ENCODE measurements at regions not wholly inside any gene's neighbourhood (a gene's known extent, or its start where the extent isn't known, plus 50 kb on each side); places are given as distances from the start of the nearest gene placed in this dataset.

DNA sequence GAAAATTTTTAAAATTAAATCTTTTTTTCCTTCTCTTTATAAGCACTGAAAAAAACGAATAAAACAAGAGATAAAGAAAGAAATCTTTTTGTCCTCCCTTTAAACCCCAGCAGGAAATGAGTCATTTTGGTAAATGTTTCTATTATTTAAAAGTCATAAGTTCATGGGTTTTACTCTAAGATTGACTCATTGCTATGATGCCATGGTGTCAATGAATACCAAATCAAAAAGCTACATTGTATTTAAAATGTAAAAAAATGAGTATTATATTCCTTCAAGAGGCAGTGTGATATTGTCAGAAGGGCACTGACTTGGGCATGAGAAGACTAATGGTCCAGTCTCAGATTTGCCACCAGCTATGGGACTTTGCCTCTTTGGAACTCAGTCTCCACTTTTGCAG lies 303.4 kb upstream of the DNAJC19 start:
- no peak for TF ChIP-seq CTCF (IDR thresholded peaks at IDR 0.05)
- Histone ChIP-seq H3K36me3 (no peaks in the 10 kb centered on the region), H3K4me1 (ENCODE audit: control insufficient read depth in 1 of 2, insufficient read depth in 1 of 2, low read depth in 1 of 2, low read length in 1 of 2) (no peaks in the 10 kb centered on the region), H3K27ac (no peak overlapping the region), H3K27me3 (no peaks in the 10 kb centered on the region), H3K9me3 (no peaks in the 10 kb centered on the region), H3K4me3 (ENCODE audit: low read depth in 1 of 2, low read length in 1 of 2) (no peak overlapping the region)

DNA sequence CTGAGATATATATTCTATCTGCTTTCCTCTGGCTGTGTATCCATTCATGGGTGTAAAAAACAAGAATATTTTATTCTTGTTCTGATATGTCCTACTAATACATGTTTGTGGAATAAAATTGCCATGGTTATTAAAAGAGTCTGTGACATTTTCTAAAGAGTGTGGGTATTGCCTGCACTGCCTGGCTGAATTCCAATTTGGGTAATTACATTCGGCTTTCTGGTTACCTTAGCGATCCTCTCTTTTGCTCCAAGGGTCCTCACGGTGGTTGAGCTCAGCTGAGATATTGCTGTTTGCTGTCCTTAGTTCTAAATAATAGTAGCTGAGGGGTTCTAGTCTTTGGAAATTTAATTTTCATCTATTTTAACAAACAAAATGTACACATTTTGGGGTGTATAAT lies 301.4 kb upstream of the DNAJC19 start:
- Histone ChIP-seq H3K4me3 (ENCODE audit: low read depth in 1 of 2, low read length in 1 of 2) (no peak overlapping the region), H3K27me3 (no peaks in the 10 kb centered on the region), H3K27ac (no peak overlapping the region), H3K9me3 (no peaks in the 10 kb centered on the region), H3K4me1 (ENCODE audit: control insufficient read depth in 1 of 2, insufficient read depth in 1 of 2, low read depth in 1 of 2, low read length in 1 of 2) (no peaks in the 10 kb centered on the region), H3K36me3 (no peaks in the 10 kb centered on the region)
- no peak for TF ChIP-seq CTCF (IDR thresholded peaks at IDR 0.05)

DNA sequence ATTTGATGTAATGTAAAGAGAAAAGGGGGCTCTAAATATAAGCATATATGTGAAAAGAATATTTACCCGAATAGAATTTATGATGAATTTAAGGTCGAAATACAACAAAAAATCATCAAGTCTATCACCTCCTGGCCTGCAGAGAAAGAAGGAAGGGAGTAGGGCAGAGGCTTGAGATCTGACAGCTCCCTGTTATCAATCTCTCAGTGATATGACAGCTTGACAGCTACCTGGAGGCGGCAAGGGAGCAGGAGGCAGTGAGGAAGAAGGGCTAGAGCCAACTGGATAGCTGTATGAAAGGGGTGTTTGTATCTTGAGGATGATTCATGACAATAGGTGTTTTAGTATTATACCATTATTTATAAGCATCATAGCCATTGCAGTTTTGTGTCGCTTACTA lies 299.8 kb upstream of the DNAJC19 start:
- Histone ChIP-seq H3K4me3 (ENCODE audit: low read depth in 1 of 2, low read length in 1 of 2) (no peak overlapping the region), H3K36me3 (no peaks in the 10 kb centered on the region), H3K27ac (no peak overlapping the region), H3K4me1 (ENCODE audit: control insufficient read depth in 1 of 2, insufficient read depth in 1 of 2, low read depth in 1 of 2, low read length in 1 of 2) (no peaks in the 10 kb centered on the region), H3K9me3 (no peaks in the 10 kb centered on the region), H3K27me3 (no peaks in the 10 kb centered on the region)
- no peak for TF ChIP-seq CTCF (IDR thresholded peaks at IDR 0.05)

DNA sequence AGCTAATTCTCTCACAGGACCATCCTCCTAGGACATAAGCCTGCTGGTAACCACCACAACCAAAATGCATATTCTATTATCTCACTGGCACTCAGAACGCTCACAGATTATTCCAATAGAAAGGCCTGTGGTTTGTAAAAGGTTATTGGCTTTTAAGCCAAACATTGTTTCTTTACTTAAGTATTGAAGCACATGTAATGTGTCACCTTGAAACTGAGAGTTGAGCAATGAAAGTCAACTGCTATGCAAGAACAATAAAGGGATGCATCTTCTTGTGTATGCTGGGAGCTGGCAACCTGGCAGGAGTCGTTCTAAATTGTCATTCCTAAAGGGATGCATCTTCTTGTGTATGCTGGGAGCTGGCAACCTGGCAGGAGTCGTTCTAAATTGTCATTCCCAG lies 298.6 kb upstream of the DNAJC19 start:
- Histone ChIP-seq H3K27me3 (no peaks in the 10 kb centered on the region), H3K9me3 (no peaks in the 10 kb centered on the region), H3K4me1 (ENCODE audit: control insufficient read depth in 1 of 2, insufficient read depth in 1 of 2, low read depth in 1 of 2, low read length in 1 of 2) (no peaks in the 10 kb centered on the region), H3K36me3 (no peaks in the 10 kb centered on the region), H3K4me3 (ENCODE audit: low read depth in 1 of 2, low read length in 1 of 2) (no peak overlapping the region), H3K27ac (no peak overlapping the region)
- TF ChIP-seq CTCF (IDR thresholded peaks at IDR 0.05) = no peak

GRCh38 chr3:181279239-181279565 lies 289.7 kb upstream of the DNAJC19 start:
- Histone ChIP-seq H3K4me3 (ENCODE audit: low read depth in 1 of 2, low read length in 1 of 2) (no peak overlapping the region), H3K27ac (no peak overlapping the region), H3K36me3 (no peaks in the 10 kb centered on the region), H3K27me3 (no peaks in the 10 kb centered on the region), H3K4me1 (ENCODE audit: control insufficient read depth in 1 of 2, insufficient read depth in 1 of 2, low read depth in 1 of 2, low read length in 1 of 2) (no peaks in the 10 kb centered on the region), H3K9me3 (no peaks in the 10 kb centered on the region)
- no peak for TF ChIP-seq CTCF (IDR thresholded peaks at IDR 0.05)
